ENCODE measurements at regions not wholly inside any gene's neighbourhood (a gene's known extent, or its start where the extent isn't known, plus 50 kb on each side); places are given as distances from the start of the nearest gene placed in this dataset.

DNA sequence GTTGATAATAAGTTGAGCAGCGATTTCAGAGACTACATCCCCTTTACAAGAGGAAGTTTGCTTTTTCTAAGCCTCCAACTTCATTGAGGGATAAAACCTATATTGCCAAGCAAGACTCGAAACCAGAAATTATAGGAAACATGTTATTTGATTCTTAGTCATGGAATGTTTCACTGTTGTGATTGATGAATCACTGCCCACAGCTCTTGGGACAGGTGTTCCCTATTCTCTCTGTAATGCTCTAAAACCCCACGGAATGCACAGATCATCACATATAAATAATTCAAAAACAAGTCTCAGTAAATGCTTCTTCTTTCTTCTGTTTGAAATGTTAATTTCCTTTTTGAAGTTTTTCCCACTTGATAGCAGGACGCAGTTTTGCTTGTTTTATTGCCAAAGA is 809.5 kb upstream of the GOT2 start:
- TF ChIP-seq, protein P1, sequence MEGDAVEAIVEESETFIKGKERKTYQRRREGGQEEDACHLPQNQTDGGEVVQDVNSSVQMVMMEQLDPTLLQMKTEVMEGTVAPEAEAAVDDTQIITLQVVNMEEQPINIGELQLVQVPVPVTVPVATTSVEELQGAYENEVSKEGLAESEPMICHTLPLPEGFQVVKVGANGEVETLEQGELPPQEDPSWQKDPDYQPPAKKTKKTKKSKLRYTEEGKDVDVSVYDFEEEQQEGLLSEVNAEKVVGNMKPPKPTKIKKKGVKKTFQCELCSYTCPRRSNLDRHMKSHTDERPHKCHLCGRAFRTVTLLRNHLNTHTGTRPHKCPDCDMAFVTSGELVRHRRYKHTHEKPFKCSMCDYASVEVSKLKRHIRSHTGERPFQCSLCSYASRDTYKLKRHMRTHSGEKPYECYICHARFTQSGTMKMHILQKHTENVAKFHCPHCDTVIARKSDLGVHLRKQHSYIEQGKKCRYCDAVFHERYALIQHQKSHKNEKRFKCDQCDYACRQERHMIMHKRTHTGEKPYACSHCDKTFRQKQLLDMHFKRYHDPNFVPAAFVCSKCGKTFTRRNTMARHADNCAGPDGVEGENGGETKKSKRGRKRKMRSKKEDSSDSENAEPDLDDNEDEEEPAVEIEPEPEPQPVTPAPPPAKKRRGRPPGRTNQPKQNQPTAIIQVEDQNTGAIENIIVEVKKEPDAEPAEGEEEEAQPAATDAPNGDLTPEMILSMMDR (IDR thresholded peaks at IDR 0.05; ENCODE audit: low read depth, low read length, missing input control) = no peak
- TF ChIP-seq REST (IDR thresholded peaks at IDR 0.05) (no peak), EGR1 (IDR thresholded peaks at IDR 0.05; ENCODE audit: low read depth in 2 of 2) (no peak), SP1 (IDR thresholded peaks at IDR 0.05) (no peak)

Data from liver (tissue), 3 donors.